ENCODE measurements at regions not wholly inside any gene's neighbourhood (a gene's known extent, or its start where the extent isn't known, plus 50 kb on each side); places are given as distances from the start of the nearest gene placed in this dataset.

- H3K27ac ChIP-seq (ENCODE audit: low read length) = no peak overlapping the region
- intact Hi-C loops (cut with micrococcal nuclease) = no loop called here
- no peaks in the 10 kb centered on the region for H3K79me2 ChIP-seq (ENCODE audit: low read length)
- H3K9me2 ChIP-seq (replicated peaks; ENCODE audit: low read length) = no peaks in the 10 kb centered on the region
- TF ChIP-seq CTCF (conservative IDR thresholded peaks at IDR 0.05; ENCODE audit: low read depth, low read length) (no peak), EZH2phosphoT487 (IDR thresholded peaks at IDR 0.05; ENCODE audit: borderline replicate concordance, low read length) (no peak), EZH2 (IDR thresholded peaks at IDR 0.05; ENCODE audit: low read length, unreplicated experiment) (no peak)
- no peak overlapping the region for H3K4me3 ChIP-seq (ENCODE audit: low read length)
- H3K9ac ChIP-seq (ENCODE audit: low read length) = no peak overlapping the region
- no peaks in the 10 kb centered on the region for H3F3A ChIP-seq (ENCODE audit: low read length, unreplicated experiment)
- DNase-seq (no peak), ATAC-seq (no peak)
- no TSS peak for BruUV-seq (replicated peaks)
- H2AFZ ChIP-seq (ENCODE audit: low read length) = no peak overlapping the region
- no peaks in the 10 kb centered on the region for H4K20me1 ChIP-seq (ENCODE audit: low read length)
- H3K36me3 ChIP-seq (ENCODE audit: low read depth, low read length) = 0 out of 2 replicates have a peak, but pooled peaks cover 3% of the 10 kb centered on the region
- POLR2A ChIA-PET (ENCODE audit: unreplicated experiment) = no interaction called here
- CTCF ChIA-PET = no interaction called here
- no peaks in the 10 kb centered on the region for H3K27me3 ChIP-seq (ENCODE audit: low read length)
- no peak overlapping the region for H3K4me2 ChIP-seq (ENCODE audit: low read length)
- H3K4me1 ChIP-seq (ENCODE audit: insufficient read depth, low read length) = peaks cover 25% of the 10 kb centered on the region
- no peaks in the 10 kb centered on the region for H3K9me3 ChIP-seq (ENCODE audit: low read length)
Observed at GRCh38 chr12:107518868-107519267, 166.7 kb upstream of the PWP1 start.

GRCh38 chr12:107519906-107520859, 165.4 kb upstream of the PWP1 start:
- CTCF ChIA-PET = no interaction called here
- intact Hi-C loops (cut with micrococcal nuclease) = no loop called here
- no peak overlapping the region for H3K4me2 ChIP-seq (ENCODE audit: low read length)
- H3K27me3 ChIP-seq (ENCODE audit: low read length) = no peaks in the 10 kb centered on the region
- BruUV-seq (replicated peaks) = no TSS peak
- H3K27ac ChIP-seq (ENCODE audit: low read length) = no peak overlapping the region
- H3K9me2 ChIP-seq (replicated peaks; ENCODE audit: low read length) = no peaks in the 10 kb centered on the region
- no peaks in the 10 kb centered on the region for H4K20me1 ChIP-seq (ENCODE audit: low read length)
- H3K36me3 ChIP-seq (ENCODE audit: low read depth, low read length) = 0 out of 2 replicates have a peak, but pooled peaks cover 3% of the 10 kb centered on the region
- no peaks in the 10 kb centered on the region for H3F3A ChIP-seq (ENCODE audit: low read length, unreplicated experiment)
- DNase-seq (no peak), ATAC-seq (no peak)
- no peak overlapping the region for H2AFZ ChIP-seq (ENCODE audit: low read length)
- no peak overlapping the region for H3K4me3 ChIP-seq (ENCODE audit: low read length)
- no peak overlapping the region for H3K9ac ChIP-seq (ENCODE audit: low read length)
- POLR2A ChIA-PET (ENCODE audit: unreplicated experiment) = no interaction called here
- TF ChIP-seq EZH2 (IDR thresholded peaks at IDR 0.05; ENCODE audit: low read length, unreplicated experiment) (no peak), CTCF (conservative IDR thresholded peaks at IDR 0.05; ENCODE audit: low read depth, low read length) (no peak), EZH2phosphoT487 (IDR thresholded peaks at IDR 0.05; ENCODE audit: borderline replicate concordance, low read length) (no peak)
- peaks cover 12% of the 10 kb centered on the region for H3K4me1 ChIP-seq (ENCODE audit: insufficient read depth, low read length)
- H3K79me2 ChIP-seq (ENCODE audit: low read length) = no peaks in the 10 kb centered on the region
- H3K9me3 ChIP-seq (ENCODE audit: low read length) = no peaks in the 10 kb centered on the region

GRCh38 chr12:107521826-107522355, 163.7 kb upstream of the PWP1 start:
- ChIA-PET POLR2A (ENCODE audit: unreplicated experiment) (no interaction called here), CTCF (no interaction called here)
- H3K9me2 ChIP-seq (replicated peaks; ENCODE audit: low read length) = no peaks in the 10 kb centered on the region
- 0 out of 2 replicates have a peak, but pooled peaks cover 3% of the 10 kb centered on the region for H3K36me3 ChIP-seq (ENCODE audit: low read depth, low read length)
- H3K9me3 ChIP-seq (ENCODE audit: low read length) = no peaks in the 10 kb centered on the region
- no peaks in the 10 kb centered on the region for H3K27me3 ChIP-seq (ENCODE audit: low read length)
- no peak overlapping the region for H3K27ac ChIP-seq (ENCODE audit: low read length)
- intact Hi-C loops (cut with micrococcal nuclease) = no loop called here
- no TSS peak for BruUV-seq (replicated peaks)
- ATAC-seq (no peak), DNase-seq (no peak)
- no peaks in the 10 kb centered on the region for H3F3A ChIP-seq (ENCODE audit: low read length, unreplicated experiment)
- H2AFZ ChIP-seq (ENCODE audit: low read length) = no peak overlapping the region
- no peaks in the 10 kb centered on the region for H4K20me1 ChIP-seq (ENCODE audit: low read length)
- no peaks in the 10 kb centered on the region for H3K79me2 ChIP-seq (ENCODE audit: low read length)
- no peak overlapping the region for H3K4me2 ChIP-seq (ENCODE audit: low read length)
- H3K4me1 ChIP-seq (ENCODE audit: insufficient read depth, low read length) = no peaks in the 10 kb centered on the region
- no peak for TF ChIP-seq EZH2phosphoT487 (IDR thresholded peaks at IDR 0.05; ENCODE audit: borderline replicate concordance, low read length)
- no peak for TF ChIP-seq CTCF (conservative IDR thresholded peaks at IDR 0.05; ENCODE audit: low read depth, low read length)
- no peak overlapping the region for H3K4me3 ChIP-seq (ENCODE audit: low read length)
- no peak overlapping the region for H3K9ac ChIP-seq (ENCODE audit: low read length)

All from PC-3 (cell line).